ENCODE measurements at regions not wholly inside any gene's neighbourhood (a gene's known extent, or its start where the extent isn't known, plus 50 kb on each side); places are given as distances from the start of the nearest gene placed in this dataset.
"Not testable (repeated sequence)": the region's sequence is repeated elsewhere in the genome, so short reads cannot be mapped to it uniquely, and the experiment has no call there.

GRCh38 chr6:54564188-54564587 is 255.9 kb downstream of the TINAG start:
- not testable (repeated sequence) for DNase-seq (ENCODE audit: low read depth, low spot score)

GRCh38 chr6:54574671-54575070 is 266.4 kb downstream of the TINAG start:
- no peak for DNase-seq (ENCODE audit: low read depth, low spot score)

- no peak for DNase-seq (ENCODE audit: low read depth, low spot score)
These were observed 268.3 kb upstream of the FAM83B start for GRCh38 chr6:54578261-54578660.

GRCh38 chr6:54579011-54579410 is 267.6 kb upstream of the FAM83B start:
- peak; percentile 48 for DNase-seq (ENCODE audit: low read depth, low spot score)

GRCh38 chr6:54586251-54586650 is 260.3 kb upstream of the FAM83B start:
- no peak for DNase-seq (ENCODE audit: low read depth, low spot score)

GRCh38 chr6:54587277-54587676 is 259.3 kb upstream of the FAM83B start:
- DNase-seq (ENCODE audit: low read depth, low spot score): no peak

- DNase-seq (ENCODE audit: low read depth, low spot score): no peak
These were observed 258.4 kb upstream of the FAM83B start for GRCh38 chr6:54588176-54588575.

- no peak for DNase-seq (ENCODE audit: low read depth, low spot score)
These were observed 250.7 kb upstream of the FAM83B start for GRCh38 chr6:54595844-54596243.

- peak; percentile 17 for DNase-seq (ENCODE audit: low read depth, low spot score)
These were observed 247.7 kb upstream of the FAM83B start for GRCh38 chr6:54598787-54599313.

GRCh38 chr6:54601600-54602300 is 244.8 kb upstream of the FAM83B start:
- no peak for DNase-seq (ENCODE audit: low read depth, low spot score)

- DNase-seq (ENCODE audit: low read depth, low spot score): no peak
These were observed 244.0 kb upstream of the FAM83B start for GRCh38 chr6:54602591-54602990.

GRCh38 chr6:54609981-54610380 is 236.6 kb upstream of the FAM83B start:
- no peak for DNase-seq (ENCODE audit: low read depth, low spot score)

- no peak for DNase-seq (ENCODE audit: low read depth, low spot score)
These were observed 233.0 kb upstream of the FAM83B start for GRCh38 chr6:54613596-54613995.

GRCh38 chr6:54614499-54615195 is 231.9 kb upstream of the FAM83B start:
- no peak for DNase-seq (ENCODE audit: low read depth, low spot score)

GRCh38 chr6:54617730-54618129 is 228.8 kb upstream of the FAM83B start:
- DNase-seq (ENCODE audit: low read depth, low spot score): peak; percentile 73

- no peak for DNase-seq (ENCODE audit: low read depth, low spot score)
These were observed 228.0 kb upstream of the FAM83B start for GRCh38 chr6:54618572-54618971.

- DNase-seq (ENCODE audit: low read depth, low spot score): no peak
These were observed 227.5 kb upstream of the FAM83B start for GRCh38 chr6:54619102-54619501.

GRCh38 chr6:54621285-54621684 is 225.3 kb upstream of the FAM83B start:
- DNase-seq (ENCODE audit: low read depth, low spot score): no peak

- no peak for DNase-seq (ENCODE audit: low read depth, low spot score)
These were observed 222.4 kb upstream of the FAM83B start for GRCh38 chr6:54624216-54624615.

GRCh38 chr6:54624779-54625178 is 221.8 kb upstream of the FAM83B start:
- peak; percentile 96 for DNase-seq (ENCODE audit: low read depth, low spot score)

GRCh38 chr6:54629131-54629530 is 217.4 kb upstream of the FAM83B start:
- DNase-seq (ENCODE audit: low read depth, low spot score): no peak

GRCh38 chr6:54632984-54633565 is 213.5 kb upstream of the FAM83B start:
- no peak for DNase-seq (ENCODE audit: low read depth, low spot score)

GRCh38 chr6:54633601-54634000 is 213.0 kb upstream of the FAM83B start:
- no peak for DNase-seq (ENCODE audit: low read depth, low spot score)

All from astrocyte of the hippocampus (primary cell).